Tibial nerve (tissue), 4 donors: ENCODE measurements at regions not wholly inside any gene's neighbourhood (a gene's known extent, or its start where the extent isn't known, plus 50 kb on each side); places are given as distances from the start of the nearest gene placed in this dataset.

Experiments used
- DNase-seq, 2 donors: peaks; one replicate each; pipeline ENCODE4 v3.0.0-alpha.2; 2019; ENCODE audit warnings: low spot score in 2 of 2
- H3K27ac ChIP-seq, 4 donors: fragments of 200-600 bp; sonication (generic) in 3 of 4; one replicate each; pipeline ENCODE4 v1.5.1; 2017 to 2019; ENCODE audit warnings: mild to moderate bottlenecking in 1 of 4
- H3K27me3 ChIP-seq, 2 donors: fragments of 200-600 bp; sonication (generic) in 1 of 2; one replicate each; pipeline versions ENCODE4 v1.5.1 to v1.6.0; 2017 to 2019
- H3K36me3 ChIP-seq, 3 donors: fragments of 200-600 bp; sonication (generic); one replicate each; pipeline ENCODE4 v1.5.1; 2018 to 2019
- H3K4me1 ChIP-seq, 4 donors: fragments of 200-600 bp; sonication (generic) in 3 of 4; one replicate each; pipeline ENCODE4 v1.5.1; 2017 to 2019
- H3K4me3 ChIP-seq, 4 donors: fragments of 200-600 bp; sonication (generic) in 3 of 4; one replicate each; pipeline ENCODE4 v1.5.1; 2017 to 2019; ENCODE audit warnings: mild to moderate bottlenecking in 1 of 4, moderate library complexity in 1 of 4
- H3K9me3 ChIP-seq, 4 donors: fragments of 200-600 bp; sonication (generic) in 3 of 4; one replicate each; pipeline ENCODE4 v1.5.1; 2017 to 2019
- EP300 ChIP-seq, 2 donors: sonication (generic); formaldehyde crosslinking; IDR thresholded peaks; one replicate each; pipeline ENCODE4 v1.6.1; 2017; ENCODE audit warnings: antibody characterized with exemption in 2 of 2, mild to moderate bottlenecking in 1 of 2
- POLR2A ChIP-seq, 2 donors: fragments of 450-650 bp; IDR thresholded peaks; one replicate each; pipeline ENCODE4 v1.6.1; 2017; ENCODE audit warnings: antibody characterized with exemption in 2 of 2, mild to moderate bottlenecking in 2 of 2, moderate library complexity in 2 of 2
- WGBS, 2 donors: methylation state at CpG; one replicate each; pipeline ENCODE4 v1.1.5; 2018; 5-methylcytosine and 5-hydroxymethylcytosine counted together
- TF ChIP-seq, protein P1 (sequence below), 5 experiments: fragments of 200-600 bp in 3 of 5; fragments of 450-650 bp in 2 of 5; sonication (generic) in 3 of 5; IDR thresholded peaks; one replicate each; pipeline ENCODE4 v1.5.1; 2016 to 2019; ENCODE audit warnings: antibody characterized with exemption in 5 of 5, mild to moderate bottlenecking in 3 of 5, moderate library complexity in 2 of 5

DNA sequence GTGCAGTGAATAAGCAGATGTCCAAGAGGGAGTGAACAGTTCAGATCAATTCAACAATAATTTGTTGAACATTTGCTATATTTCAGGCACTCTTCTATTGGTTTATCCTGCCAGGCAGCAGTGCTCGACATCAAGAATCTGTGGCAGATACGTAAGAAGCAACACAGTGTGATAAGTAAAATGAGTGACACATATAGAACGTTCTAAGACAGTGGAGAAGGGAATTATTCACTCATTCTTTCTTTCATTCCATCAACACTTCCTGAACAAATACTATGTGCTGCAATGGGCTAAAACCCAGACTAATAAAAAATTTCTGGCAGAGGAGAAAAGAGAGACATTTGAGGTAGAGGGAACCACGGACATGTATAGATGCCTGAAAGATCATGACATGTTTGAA is 89.9 kb upstream of the GLIS3 start:
- Histone ChIP-seq H3K4me1 (no peaks in the 10 kb centered on the region), H3K4me3 (no peak overlapping the region), H3K9me3 (no peaks in the 10 kb centered on the region), H3K27me3 (no peaks in the 10 kb centered on the region), H3K36me3 (no peaks in the 10 kb centered on the region), H3K27ac (no peak overlapping the region)
- no peak for TF ChIP-seq EP300 (IDR thresholded peaks at IDR 0.05)
- TF ChIP-seq POLR2A (IDR thresholded peaks at IDR 0.05) = no peak
- 81 to 84% methylated on average over 4 of the region's 4 CpGs for WGBS, 2 donors
- no peak for DNase-seq

DNA sequence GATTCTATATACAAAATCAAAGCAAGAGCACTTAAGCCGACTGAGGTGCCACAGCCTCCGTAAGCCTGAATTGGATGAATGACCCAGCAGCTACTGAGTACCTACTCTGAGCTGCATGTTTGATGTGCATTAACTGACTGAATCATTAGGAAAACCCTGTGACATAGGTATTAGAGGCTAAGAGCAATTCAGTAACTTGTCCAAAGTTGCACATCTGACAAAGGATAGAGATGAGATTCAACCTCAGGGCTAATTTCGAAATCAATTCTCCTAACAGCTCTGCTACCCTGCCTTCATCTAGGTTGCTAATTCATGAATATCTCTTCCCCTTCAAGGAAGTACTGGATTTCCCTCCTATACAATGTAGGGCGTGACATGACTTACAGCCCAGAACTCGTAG is 89.1 kb upstream of the GLIS3 start:
- Histone ChIP-seq H3K9me3 (no peaks in the 10 kb centered on the region), H3K4me1 (no peaks in the 10 kb centered on the region), H3K4me3 (no peak overlapping the region), H3K27me3 (no peaks in the 10 kb centered on the region), H3K27ac (no peak overlapping the region), H3K36me3 (no peaks in the 10 kb centered on the region)
- TF ChIP-seq EP300 (IDR thresholded peaks at IDR 0.05) (no peak), POLR2A (IDR thresholded peaks at IDR 0.05) (no peak)
- TF ChIP-seq, protein P1, sequence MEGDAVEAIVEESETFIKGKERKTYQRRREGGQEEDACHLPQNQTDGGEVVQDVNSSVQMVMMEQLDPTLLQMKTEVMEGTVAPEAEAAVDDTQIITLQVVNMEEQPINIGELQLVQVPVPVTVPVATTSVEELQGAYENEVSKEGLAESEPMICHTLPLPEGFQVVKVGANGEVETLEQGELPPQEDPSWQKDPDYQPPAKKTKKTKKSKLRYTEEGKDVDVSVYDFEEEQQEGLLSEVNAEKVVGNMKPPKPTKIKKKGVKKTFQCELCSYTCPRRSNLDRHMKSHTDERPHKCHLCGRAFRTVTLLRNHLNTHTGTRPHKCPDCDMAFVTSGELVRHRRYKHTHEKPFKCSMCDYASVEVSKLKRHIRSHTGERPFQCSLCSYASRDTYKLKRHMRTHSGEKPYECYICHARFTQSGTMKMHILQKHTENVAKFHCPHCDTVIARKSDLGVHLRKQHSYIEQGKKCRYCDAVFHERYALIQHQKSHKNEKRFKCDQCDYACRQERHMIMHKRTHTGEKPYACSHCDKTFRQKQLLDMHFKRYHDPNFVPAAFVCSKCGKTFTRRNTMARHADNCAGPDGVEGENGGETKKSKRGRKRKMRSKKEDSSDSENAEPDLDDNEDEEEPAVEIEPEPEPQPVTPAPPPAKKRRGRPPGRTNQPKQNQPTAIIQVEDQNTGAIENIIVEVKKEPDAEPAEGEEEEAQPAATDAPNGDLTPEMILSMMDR (IDR thresholded peaks at IDR 0.05) = no peak
- DNase-seq = no peak
- 80 to 85% methylated on average over 5 of the region's 5 CpGs for WGBS, 2 donors

DNA sequence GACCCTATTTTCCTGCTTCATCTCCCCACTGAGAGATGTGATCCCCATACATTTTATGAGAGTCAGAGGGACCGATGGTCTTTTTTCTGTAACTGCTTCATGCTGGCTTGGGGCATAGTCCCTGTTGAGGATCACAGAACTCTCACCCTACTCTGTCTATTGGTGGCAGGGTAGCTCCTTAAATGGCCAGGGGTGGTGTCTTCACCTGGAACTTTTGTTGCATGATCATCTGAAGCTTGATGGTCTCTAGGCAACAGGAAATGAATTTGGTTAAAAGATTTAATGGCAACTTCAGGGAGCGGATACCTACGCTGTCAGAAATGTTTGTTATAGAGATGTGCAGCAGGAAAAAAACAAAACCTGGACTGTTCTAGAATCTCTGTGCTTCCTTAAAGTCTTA is 87.0 kb upstream of the GLIS3 start:
- 85 to 88% methylated on average over 3 of the region's 3 CpGs for WGBS, 2 donors
- H3K36me3 ChIP-seq = no peaks in the 10 kb centered on the region
- H3K4me1 ChIP-seq = no peaks in the 10 kb centered on the region
- DNase-seq = no peak
- H3K27ac ChIP-seq = no peak overlapping the region
- H3K27me3 ChIP-seq = no peaks in the 10 kb centered on the region
- H3K4me3 ChIP-seq = no peak overlapping the region
- H3K9me3 ChIP-seq = no peaks in the 10 kb centered on the region
- TF ChIP-seq EP300 (IDR thresholded peaks at IDR 0.05) (no peak), POLR2A (IDR thresholded peaks at IDR 0.05) (no peak)
- TF ChIP-seq, protein P1 (IDR thresholded peaks at IDR 0.05) = no peak

DNA sequence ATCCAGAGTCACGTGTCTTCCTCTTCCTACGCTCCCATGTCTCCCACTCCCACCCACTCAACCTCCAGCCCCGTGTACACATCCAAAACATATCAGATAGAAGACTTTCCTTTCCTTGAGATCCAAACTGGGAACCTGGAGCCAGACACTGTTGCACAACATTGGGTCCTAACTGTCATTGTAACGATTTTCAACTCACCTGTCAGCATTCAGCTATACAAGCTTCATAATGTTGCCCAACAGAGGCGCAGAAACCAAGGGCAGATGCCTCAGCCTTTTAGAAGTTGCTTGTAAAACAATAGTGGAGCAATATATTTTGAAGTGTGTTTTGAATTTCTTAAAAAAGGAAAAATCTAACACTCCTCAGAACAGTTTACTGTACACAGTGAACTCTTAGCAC is 84.9 kb upstream of the GLIS3 start:
- DNase-seq = no peak
- TF ChIP-seq EP300 (IDR thresholded peaks at IDR 0.05) (no peak), POLR2A (IDR thresholded peaks at IDR 0.05) (no peak)
- TF ChIP-seq, protein P1 (IDR thresholded peaks at IDR 0.05) = no peak
- 60 to 68% methylated on average over 5 of the region's 5 CpGs for WGBS, 2 donors
- Histone ChIP-seq H3K27ac (no peak overlapping the region), H3K27me3 (no peaks in the 10 kb centered on the region), H3K9me3 (no peaks in the 10 kb centered on the region), H3K4me1 (no peaks in the 10 kb centered on the region), H3K4me3 (no peak overlapping the region), H3K36me3 (no peaks in the 10 kb centered on the region)

- no peaks in the 10 kb centered on the region for H3K36me3 ChIP-seq
- H3K27ac ChIP-seq = no peak overlapping the region
- H3K4me1 ChIP-seq = no peaks in the 10 kb centered on the region
- no peak for DNase-seq
- H3K4me3 ChIP-seq = no peak overlapping the region
- no peaks in the 10 kb centered on the region for H3K27me3 ChIP-seq
- H3K9me3 ChIP-seq = no peaks in the 10 kb centered on the region
- TF ChIP-seq EP300 (IDR thresholded peaks at IDR 0.05) (no peak), POLR2A (IDR thresholded peaks at IDR 0.05) (no peak)
- TF ChIP-seq, protein P1 (IDR thresholded peaks at IDR 0.05) = peak; percentile 36 to 59 (median 43)
- 53 to 55% methylated on average over 4 of the region's 4 CpGs for WGBS, 2 donors
Observed at GRCh38 chr9:4382722-4383317, 83.0 kb upstream of the GLIS3 start.

GRCh38 chr9:4381744-4382143 is 81.9 kb upstream of the GLIS3 start:
- Histone ChIP-seq H3K4me1 (no peaks in the 10 kb centered on the region), H3K36me3 (no peaks in the 10 kb centered on the region), H3K27me3 (no peaks in the 10 kb centered on the region), H3K4me3 (no peak overlapping the region), H3K27ac (no peak overlapping the region), H3K9me3 (no peaks in the 10 kb centered on the region)
- TF ChIP-seq EP300 (IDR thresholded peaks at IDR 0.05) = no peak
- no peak for TF ChIP-seq POLR2A (IDR thresholded peaks at IDR 0.05)
- TF ChIP-seq, protein P1 (IDR thresholded peaks at IDR 0.05) = no peak
- DNase-seq = no peak
- 77 to 81% methylated on average over 4 of the region's 4 CpGs for WGBS, 2 donors
